NB4 (cell line): ENCODE measurements at regions not wholly inside any gene's neighbourhood (a gene's known extent, or its start where the extent isn't known, plus 50 kb on each side); places are given as distances from the start of the nearest gene placed in this dataset.

Experiments
- CTCF ChIP-seq: IDR thresholded peaks from one replicate; pipeline ENCODE4 v1.5.1; 2012; ENCODE audit warnings: low read depth, low read length
- POLR2A ChIP-seq: IDR thresholded peaks from 2 replicates; pipeline ENCODE4 v1.6.1; 2011; ENCODE audit warnings: mild to moderate bottlenecking; ENCODE audit not compliant: insufficient read length; ENCODE audit errors: extremely low read depth
- TF ChIP-seq, protein P1 (sequence below): IDR thresholded peaks from 2 replicates; pipeline ENCODE4 v1.6.1; 2011; ENCODE audit warnings: low read depth, low read length

GRCh38 chr14:94965551-94966313 is 191.6 kb downstream of the DICER1 start:
- no peak for TF ChIP-seq CTCF
- TF ChIP-seq, protein P1, sequence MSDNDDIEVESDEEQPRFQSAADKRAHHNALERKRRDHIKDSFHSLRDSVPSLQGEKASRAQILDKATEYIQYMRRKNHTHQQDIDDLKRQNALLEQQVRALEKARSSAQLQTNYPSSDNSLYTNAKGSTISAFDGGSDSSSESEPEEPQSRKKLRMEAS: no peak
- TF ChIP-seq POLR2A: no peak
